Neural progenitor cell (in vitro differentiated cells): ENCODE measurements at regions not wholly inside any gene's neighbourhood (a gene's known extent, or its start where the extent isn't known, plus 50 kb on each side); places are given as distances from the start of the nearest gene placed in this dataset.
"Not testable (repeated sequence)": the region's sequence is repeated elsewhere in the genome, so short reads cannot be mapped to it uniquely, and the experiment has no call there.

Experiments
- EZH2 ChIP-seq: fragments of 200-600 bp; sonication (generic); IDR thresholded peaks from 2 replicates; pipeline ENCODE4 v1.6.1; 2017; ENCODE audit warnings: antibody characterized with exemption, mild to moderate bottlenecking, moderate library complexity
- EZH2phosphoT487 ChIP-seq: fragments of 200-600 bp; sonication (generic); IDR thresholded peaks from 2 replicates; pipeline ENCODE4 v1.6.1; 2017; ENCODE audit warnings: antibody characterized with exemption
- TF ChIP-seq, protein P1 (sequence below): fragments of 200-600 bp; sonication (generic); IDR thresholded peaks from 2 replicates; pipeline ENCODE4 v1.5.1; 2017; ENCODE audit warnings: antibody characterized with exemption, mild to moderate bottlenecking

GRCh38 chr7:73213076-73213475, 95.5 kb downstream of the NSUN5 start:
- not testable (repeated sequence) for TF ChIP-seq EZH2phosphoT487, EZH2
- TF ChIP-seq, protein P1, sequence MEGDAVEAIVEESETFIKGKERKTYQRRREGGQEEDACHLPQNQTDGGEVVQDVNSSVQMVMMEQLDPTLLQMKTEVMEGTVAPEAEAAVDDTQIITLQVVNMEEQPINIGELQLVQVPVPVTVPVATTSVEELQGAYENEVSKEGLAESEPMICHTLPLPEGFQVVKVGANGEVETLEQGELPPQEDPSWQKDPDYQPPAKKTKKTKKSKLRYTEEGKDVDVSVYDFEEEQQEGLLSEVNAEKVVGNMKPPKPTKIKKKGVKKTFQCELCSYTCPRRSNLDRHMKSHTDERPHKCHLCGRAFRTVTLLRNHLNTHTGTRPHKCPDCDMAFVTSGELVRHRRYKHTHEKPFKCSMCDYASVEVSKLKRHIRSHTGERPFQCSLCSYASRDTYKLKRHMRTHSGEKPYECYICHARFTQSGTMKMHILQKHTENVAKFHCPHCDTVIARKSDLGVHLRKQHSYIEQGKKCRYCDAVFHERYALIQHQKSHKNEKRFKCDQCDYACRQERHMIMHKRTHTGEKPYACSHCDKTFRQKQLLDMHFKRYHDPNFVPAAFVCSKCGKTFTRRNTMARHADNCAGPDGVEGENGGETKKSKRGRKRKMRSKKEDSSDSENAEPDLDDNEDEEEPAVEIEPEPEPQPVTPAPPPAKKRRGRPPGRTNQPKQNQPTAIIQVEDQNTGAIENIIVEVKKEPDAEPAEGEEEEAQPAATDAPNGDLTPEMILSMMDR, result not testable (repeated sequence)
